GM12873 (cell line): ENCODE measurements at regions not wholly inside any gene's neighbourhood (a gene's known extent, or its start where the extent isn't known, plus 50 kb on each side); places are given as distances from the start of the nearest gene placed in this dataset.

Source experiments
- TF ChIP-seq, protein P1 (sequence below): IDR thresholded peaks from 2 replicates; pipeline ENCODE4 v1.5.1; 2012; ENCODE audit warnings: low read depth, mild to moderate bottlenecking, moderate library complexity, low read length, control low read depth; ENCODE audit not compliant: insufficient read depth; ENCODE audit errors: missing control alignments

DNA sequence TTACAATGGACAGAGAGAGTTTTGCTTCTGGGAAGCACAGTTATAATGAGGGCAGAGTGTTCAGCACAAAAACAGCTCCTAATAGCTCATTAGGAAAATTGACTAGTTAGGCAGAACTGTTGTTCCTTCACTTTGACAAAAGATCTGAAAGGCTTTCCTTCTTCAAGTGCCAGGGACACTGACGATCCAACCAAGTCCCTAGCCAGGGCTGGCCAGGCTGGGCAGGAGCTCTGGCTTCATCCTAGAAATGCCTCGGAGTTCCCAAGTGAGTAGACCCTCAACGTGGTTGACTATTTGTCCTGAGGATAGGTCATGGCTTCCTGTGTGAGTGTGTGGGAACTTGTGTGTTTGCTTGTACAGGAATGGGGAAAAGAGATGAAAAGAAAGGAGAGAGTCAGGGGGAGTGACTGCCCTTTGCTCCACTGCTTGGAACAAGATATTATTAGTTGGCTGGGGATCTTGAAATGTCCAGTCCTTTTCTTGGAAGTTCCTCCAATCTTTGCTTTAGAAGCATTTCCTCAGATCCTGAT is 617.9 kb downstream of the NTRK3 start:
- TF ChIP-seq, protein P1, sequence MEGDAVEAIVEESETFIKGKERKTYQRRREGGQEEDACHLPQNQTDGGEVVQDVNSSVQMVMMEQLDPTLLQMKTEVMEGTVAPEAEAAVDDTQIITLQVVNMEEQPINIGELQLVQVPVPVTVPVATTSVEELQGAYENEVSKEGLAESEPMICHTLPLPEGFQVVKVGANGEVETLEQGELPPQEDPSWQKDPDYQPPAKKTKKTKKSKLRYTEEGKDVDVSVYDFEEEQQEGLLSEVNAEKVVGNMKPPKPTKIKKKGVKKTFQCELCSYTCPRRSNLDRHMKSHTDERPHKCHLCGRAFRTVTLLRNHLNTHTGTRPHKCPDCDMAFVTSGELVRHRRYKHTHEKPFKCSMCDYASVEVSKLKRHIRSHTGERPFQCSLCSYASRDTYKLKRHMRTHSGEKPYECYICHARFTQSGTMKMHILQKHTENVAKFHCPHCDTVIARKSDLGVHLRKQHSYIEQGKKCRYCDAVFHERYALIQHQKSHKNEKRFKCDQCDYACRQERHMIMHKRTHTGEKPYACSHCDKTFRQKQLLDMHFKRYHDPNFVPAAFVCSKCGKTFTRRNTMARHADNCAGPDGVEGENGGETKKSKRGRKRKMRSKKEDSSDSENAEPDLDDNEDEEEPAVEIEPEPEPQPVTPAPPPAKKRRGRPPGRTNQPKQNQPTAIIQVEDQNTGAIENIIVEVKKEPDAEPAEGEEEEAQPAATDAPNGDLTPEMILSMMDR: no peak

DNA sequence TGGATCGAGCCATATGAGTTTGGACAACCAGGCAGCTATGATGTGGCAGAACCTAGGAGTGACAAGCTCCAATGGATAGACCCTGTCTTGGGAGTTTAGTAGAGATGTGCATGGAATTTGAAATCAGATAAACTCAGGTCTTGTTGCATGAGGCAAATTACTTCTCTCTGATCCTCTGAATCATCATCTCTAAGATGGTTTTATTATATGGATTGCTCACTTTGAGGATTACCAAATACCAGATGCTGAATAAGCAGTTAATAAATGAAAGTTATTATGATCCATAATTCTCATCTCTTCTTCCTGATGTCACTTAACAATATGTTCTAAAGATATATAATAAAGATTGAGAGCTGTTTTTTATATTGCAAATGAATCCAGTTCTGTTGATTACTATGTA is 622.2 kb downstream of the NTRK3 start:
- TF ChIP-seq, protein P1: no peak

DNA sequence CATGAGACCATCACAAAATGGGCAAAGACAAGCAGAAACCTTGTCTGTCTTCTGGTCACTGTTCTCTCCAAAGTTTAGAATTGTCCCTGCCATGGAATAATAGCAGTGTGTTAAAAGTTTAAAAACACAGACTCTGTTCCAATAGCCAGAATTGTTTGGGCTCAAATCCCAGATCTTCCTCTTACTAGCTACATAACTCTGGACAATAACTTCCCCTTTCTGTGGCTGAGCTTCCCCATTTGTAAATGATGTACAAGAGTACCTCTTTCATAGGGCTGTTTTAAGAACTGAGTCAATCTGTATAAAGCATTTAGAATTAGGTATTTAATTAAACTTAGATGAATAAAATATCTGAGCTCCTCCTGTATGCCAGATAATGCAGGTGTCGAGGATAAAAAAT is 623.0 kb downstream of the NTRK3 start:
- TF ChIP-seq, protein P1: no peak

DNA sequence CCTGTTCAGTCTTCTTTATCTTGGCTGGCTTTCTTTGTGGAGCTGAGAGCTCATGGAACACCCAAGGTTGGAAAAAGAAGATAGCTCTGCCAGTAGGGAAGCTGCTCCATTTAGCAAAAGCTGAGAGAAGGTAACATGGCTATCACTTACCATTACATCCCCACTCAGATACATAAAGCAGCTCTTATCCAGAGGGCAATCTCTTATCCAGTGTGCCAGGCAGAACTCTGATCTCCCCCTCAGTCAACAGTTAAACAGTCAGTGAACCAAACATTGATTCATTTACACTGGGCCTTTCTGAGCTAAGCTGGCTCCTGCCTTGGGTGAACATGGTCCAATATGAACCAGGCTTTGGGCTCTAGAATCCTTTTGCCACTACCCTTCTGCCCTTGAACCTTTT is 624.2 kb downstream of the NTRK3 start:
- TF ChIP-seq, protein P1: no peak

DNA sequence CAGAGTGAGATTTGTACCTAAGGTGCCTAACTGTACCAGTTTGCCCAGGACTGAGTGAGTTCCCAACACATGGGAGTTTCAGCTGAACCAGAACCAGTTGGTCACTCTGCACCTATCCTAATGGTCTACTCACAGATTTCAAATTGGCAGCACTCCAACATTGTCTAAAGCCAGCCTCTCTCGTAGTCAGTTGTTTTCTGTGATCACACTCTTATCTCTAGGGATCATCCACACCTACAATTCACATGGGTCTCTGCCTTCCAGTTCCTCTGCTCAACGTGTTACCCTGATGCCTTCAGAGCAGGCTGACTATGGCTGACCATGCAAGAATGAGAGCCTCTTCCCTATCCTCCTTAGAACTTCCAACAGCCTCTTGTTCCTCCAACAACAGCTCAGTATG is 624.8 kb downstream of the NTRK3 start:
- TF ChIP-seq, protein P1: no peak

DNA sequence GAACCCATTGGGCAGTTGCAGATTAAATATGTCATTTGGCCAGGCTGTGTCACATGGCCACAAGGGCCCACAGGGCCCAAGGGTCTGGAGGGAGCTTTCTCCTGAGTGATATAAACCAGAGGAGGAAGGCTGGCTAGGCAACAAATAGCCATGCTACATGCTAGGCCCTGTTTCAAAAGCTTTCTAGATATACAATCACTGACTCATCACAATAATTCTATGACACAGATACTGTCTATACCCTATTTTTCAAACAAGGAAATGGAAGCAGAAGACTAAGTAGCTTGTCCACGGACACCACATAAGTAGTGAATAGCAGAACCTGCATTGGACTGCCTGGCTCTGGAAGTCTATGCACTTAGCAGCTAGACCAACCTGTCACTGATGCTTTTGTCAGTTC is 625.4 kb downstream of the NTRK3 start:
- TF ChIP-seq, protein P1: no peak

DNA sequence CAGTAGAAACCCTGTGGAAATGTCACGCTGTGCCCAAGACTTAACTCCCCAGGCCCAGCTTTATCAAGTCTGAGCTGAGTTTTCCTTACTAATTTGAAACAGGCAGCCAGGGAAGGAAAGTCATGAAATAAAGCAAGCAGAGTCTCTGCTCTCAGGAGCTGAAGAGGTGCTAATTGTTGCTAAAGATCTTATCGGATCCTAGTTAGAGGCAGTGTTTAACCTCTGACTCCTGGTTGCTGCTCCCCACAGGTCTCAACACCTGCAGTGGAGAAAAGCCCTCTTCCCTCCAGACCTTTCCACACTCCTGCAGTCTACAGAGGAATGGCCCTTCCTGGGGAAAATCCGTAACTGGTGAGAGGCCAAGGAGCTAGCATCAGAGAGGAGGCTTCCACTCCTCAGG is 628.2 kb downstream of the NTRK3 start:
- TF ChIP-seq, protein P1: no peak

DNA sequence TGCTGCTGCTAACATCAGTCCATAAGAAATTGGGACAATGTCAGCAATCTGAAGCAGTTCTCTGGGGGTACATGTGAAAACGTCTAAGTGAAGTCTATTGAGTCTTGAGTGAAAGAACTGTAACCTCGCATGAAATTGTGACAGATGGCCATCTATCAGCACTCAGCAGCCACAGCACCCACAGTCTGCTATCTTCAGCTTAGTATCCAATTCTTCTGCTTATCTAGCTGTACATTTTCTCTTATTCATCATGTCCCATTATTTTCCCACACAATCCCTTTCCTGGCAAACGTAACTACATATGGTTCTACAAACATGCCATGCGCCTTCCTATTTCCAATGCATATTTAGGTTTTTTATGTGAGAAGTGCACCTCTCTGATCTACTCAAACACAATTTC is 629.7 kb downstream of the NTRK3 start:
- TF ChIP-seq, protein P1: no peak
